ENCODE measurements at regions not wholly inside any gene's neighbourhood (a gene's known extent, or its start where the extent isn't known, plus 50 kb on each side); places are given as distances from the start of the nearest gene placed in this dataset.

DNA sequence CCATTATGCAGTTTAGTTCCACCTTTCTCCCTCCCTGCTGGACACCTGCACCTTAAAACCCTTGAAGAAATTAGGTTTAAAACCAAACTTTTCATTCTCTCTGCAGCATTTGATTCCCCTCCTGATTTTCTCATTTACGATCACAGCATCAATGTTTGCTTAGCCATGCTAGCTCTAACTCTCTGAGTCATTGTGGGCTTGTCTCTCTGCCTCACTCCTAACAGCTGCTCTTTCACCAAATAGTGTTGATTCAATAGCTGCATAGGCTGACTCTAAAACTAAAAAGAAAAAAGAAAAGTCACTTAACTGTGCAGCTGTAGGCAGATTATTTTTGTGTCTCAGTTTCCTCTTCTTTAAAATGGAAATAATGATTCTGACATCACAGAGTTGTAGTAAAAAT, 1124.9 kb downstream of the DIAPH3 start:
- POLR2A ChIA-PET = no interaction called here
- no peak overlapping the region for H3K4me3 ChIP-seq (ENCODE audit: low read depth, low read length)
- H3K36me3 ChIP-seq (ENCODE audit: control insufficient read depth in 2 of 2, insufficient read depth in 1 of 2, low read length in 2 of 2) = no peaks in the 10 kb centered on the region
- TF ChIP-seq ZNF621 (tag by site-specific recombination; IDR thresholded peaks at IDR 0.05) = no peak
- no peak for TF ChIP-seq ZBTB48 (tag by site-specific recombination; IDR thresholded peaks at IDR 0.05)
- TF ChIP-seq ZNF664 (tag by site-specific recombination; IDR thresholded peaks at IDR 0.05) = no peak
- TF ChIP-seq, protein P1, sequence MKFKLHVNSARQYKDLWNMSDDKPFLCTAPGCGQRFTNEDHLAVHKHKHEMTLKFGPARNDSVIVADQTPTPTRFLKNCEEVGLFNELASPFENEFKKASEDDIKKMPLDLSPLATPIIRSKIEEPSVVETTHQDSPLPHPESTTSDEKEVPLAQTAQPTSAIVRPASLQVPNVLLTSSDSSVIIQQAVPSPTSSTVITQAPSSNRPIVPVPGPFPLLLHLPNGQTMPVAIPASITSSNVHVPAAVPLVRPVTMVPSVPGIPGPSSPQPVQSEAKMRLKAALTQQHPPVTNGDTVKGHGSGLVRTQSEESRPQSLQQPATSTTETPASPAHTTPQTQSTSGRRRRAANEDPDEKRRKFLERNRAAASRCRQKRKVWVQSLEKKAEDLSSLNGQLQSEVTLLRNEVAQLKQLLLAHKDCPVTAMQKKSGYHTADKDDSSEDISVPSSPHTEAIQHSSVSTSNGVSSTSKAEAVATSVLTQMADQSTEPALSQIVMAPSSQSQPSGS (tag by site-specific recombination; IDR thresholded peaks at IDR 0.05; ENCODE audit: low read depth) = no peak
- no peak for TF ChIP-seq ZNF48 (tag by site-specific recombination; IDR thresholded peaks at IDR 0.05)
- no peak for TF ChIP-seq ZNF473 (tag by site-specific recombination; IDR thresholded peaks at IDR 0.05)
- TF ChIP-seq ZNF16 (tag by site-specific recombination; IDR thresholded peaks at IDR 0.05; ENCODE audit: low read depth) = no peak
- TF ChIP-seq HOXC10 (CRISPR knock-in tag; IDR thresholded peaks at IDR 0.05) = no peak
- TF ChIP-seq, protein P2, sequence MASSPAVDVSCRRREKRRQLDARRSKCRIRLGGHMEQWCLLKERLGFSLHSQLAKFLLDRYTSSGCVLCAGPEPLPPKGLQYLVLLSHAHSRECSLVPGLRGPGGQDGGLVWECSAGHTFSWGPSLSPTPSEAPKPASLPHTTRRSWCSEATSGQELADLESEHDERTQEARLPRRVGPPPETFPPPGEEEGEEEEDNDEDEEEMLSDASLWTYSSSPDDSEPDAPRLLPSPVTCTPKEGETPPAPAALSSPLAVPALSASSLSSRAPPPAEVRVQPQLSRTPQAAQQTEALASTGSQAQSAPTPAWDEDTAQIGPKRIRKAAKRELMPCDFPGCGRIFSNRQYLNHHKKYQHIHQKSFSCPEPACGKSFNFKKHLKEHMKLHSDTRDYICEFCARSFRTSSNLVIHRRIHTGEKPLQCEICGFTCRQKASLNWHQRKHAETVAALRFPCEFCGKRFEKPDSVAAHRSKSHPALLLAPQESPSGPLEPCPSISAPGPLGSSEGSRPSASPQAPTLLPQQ (tag by site-specific recombination; IDR thresholded peaks at IDR 0.05) = no peak
- TF ChIP-seq, protein P3, sequence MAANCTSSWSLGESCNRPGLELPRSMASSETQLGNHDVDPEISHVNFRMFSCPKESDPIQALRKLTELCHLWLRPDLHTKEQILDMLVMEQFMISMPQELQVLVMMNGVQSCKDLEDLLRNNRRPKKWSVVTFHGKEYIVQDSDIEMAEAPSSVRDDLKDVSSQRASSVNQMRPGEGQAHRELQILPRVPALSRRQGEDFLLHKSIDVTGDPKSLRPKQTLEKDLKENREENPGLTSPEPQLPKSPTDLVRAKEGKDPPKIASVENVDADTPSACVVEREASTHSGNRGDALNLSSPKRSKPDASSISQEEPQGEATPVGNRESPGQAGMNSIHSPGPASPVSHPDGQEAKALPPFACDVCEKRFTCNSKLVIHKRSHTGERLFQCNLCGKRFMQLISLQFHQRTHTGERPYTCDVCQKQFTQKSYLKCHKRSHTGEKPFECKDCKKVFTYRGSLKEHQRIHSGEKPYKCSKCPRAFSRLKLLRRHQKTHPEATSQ (tag by site-specific recombination; IDR thresholded peaks at IDR 0.05) = no peak
- no peak for TF ChIP-seq ZNF140 (tag by site-specific recombination; IDR thresholded peaks at IDR 0.05)
- no peak for TF ChIP-seq REPIN1 (tag by site-specific recombination; IDR thresholded peaks at IDR 0.05; ENCODE audit: low read depth)
- no peak for TF ChIP-seq ZNF776 (tag by site-specific recombination; IDR thresholded peaks at IDR 0.05; ENCODE audit: borderline replicate concordance)
- TF ChIP-seq ZNF670 (tag by site-specific recombination; IDR thresholded peaks at IDR 0.05; ENCODE audit: low read depth) = no peak
- no peak for TF ChIP-seq ZNF354C (tag by site-specific recombination; IDR thresholded peaks at IDR 0.05; ENCODE audit: borderline replicate concordance, low read depth)
- TF ChIP-seq, protein P4, sequence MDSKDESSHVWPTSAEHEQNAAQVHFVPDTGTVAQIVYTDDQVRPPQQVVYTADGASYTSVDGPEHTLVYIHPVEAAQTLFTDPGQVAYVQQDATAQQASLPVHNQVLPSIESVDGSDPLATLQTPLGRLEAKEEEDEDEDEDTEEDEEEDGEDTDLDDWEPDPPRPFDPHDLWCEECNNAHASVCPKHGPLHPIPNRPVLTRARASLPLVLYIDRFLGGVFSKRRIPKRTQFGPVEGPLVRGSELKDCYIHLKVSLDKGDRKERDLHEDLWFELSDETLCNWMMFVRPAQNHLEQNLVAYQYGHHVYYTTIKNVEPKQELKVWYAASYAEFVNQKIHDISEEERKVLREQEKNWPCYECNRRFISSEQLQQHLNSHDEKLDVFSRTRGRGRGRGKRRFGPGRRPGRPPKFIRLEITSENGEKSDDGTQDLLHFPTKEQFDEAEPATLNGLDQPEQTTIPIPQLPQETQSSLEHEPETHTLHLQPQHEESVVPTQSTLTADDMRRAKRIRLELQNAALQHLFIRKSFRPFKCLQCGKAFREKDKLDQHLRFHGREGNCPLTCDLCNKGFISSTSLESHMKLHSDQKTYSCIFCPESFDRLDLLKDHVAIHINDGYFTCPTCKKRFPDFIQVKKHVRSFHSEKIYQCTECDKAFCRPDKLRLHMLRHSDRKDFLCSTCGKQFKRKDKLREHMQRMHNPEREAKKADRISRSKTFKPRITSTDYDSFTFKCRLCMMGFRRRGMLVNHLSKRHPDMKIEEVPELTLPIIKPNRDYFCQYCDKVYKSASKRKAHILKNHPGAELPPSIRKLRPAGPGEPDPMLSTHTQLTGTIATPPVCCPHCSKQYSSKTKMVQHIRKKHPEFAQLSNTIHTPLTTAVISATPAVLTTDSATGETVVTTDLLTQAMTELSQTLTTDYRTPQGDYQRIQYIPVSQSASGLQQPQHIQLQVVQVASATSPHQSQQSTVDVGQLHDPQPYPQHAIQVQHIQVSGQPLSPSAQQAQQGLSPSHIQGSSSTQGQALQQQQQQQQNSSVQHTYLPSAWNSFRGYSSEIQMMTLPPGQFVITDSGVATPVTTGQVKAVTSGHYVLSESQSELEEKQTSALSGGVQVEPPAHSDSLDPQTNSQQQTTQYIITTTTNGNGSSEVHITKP (tag by site-specific recombination; IDR thresholded peaks at IDR 0.05) = no peak
- no peak overlapping the region for H3K27ac ChIP-seq (ENCODE audit: extremely low read depth, low read depth, low read length)
- H3K9me3 ChIP-seq (ENCODE audit: control insufficient read depth, insufficient read depth, low read depth, low read length) = no peaks in the 10 kb centered on the region
- CTCF ChIA-PET = no interaction called here
- no peaks in the 10 kb centered on the region for H3K4me1 ChIP-seq (ENCODE audit: control insufficient read depth, insufficient read depth, low read length)

DNA sequence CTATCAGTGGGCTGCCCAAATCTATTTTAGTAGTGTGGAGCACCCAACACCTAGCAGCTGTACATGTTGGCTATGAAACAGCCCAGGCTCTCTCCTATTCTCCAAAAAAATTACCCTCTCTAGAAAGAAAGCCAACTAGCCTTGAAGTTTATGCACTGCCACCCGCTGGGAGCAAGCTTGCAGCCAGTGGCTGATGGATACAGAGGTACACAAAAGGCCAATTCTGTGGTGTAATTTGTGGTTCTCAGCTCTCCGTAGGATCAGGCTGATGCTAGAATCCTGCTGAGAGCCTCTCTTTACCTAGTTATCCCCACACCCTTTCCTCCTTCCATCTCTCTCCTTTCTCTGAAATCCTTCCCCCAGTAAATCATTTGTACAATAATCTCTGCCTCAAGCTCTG, 1120.7 kb downstream of the DIAPH3 start:
- H3K9me3 ChIP-seq (ENCODE audit: control insufficient read depth, insufficient read depth, low read depth, low read length) = no peaks in the 10 kb centered on the region
- no peaks in the 10 kb centered on the region for H3K36me3 ChIP-seq (ENCODE audit: control insufficient read depth in 2 of 2, insufficient read depth in 1 of 2, low read length in 2 of 2)
- no peak overlapping the region for H3K4me3 ChIP-seq (ENCODE audit: low read depth, low read length)
- CTCF ChIA-PET = interaction anchor here (0.5 kb wide), 1 partner anchor 1198 kb away, joined by 3 read pairs; no protein-coding TSS in a partner anchor
- no peak overlapping the region for H3K27ac ChIP-seq (ENCODE audit: extremely low read depth, low read depth, low read length)
- TF ChIP-seq, protein P5, sequence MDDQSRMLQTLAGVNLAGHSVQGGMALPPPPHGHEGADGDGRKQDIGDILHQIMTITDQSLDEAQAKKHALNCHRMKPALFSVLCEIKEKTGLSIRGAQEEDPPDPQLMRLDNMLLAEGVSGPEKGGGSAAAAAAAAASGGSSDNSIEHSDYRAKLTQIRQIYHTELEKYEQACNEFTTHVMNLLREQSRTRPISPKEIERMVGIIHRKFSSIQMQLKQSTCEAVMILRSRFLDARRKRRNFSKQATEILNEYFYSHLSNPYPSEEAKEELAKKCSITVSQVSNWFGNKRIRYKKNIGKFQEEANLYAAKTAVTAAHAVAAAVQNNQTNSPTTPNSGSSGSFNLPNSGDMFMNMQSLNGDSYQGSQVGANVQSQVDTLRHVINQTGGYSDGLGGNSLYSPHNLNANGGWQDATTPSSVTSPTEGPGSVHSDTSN (CRISPR knock-in tag; IDR thresholded peaks at IDR 0.05) = no peak
- TF ChIP-seq ZNF426 (tag by site-specific recombination; IDR thresholded peaks at IDR 0.05) = no peak
- TF ChIP-seq KLF8 (tag by site-specific recombination; IDR thresholded peaks at IDR 0.05) = no peak
- TF ChIP-seq ZNF132 (tag by site-specific recombination; IDR thresholded peaks at IDR 0.05; ENCODE audit: borderline replicate concordance) = no peak
- POLR2A ChIA-PET = no interaction called here
- no peaks in the 10 kb centered on the region for H3K4me1 ChIP-seq (ENCODE audit: control insufficient read depth, insufficient read depth, low read length)

All from HEK293 (cell line).